GM19351 (cell line): ENCODE measurements at regions not wholly inside any gene's neighbourhood (a gene's known extent, or its start where the extent isn't known, plus 50 kb on each side); places are given as distances from the start of the nearest gene placed in this dataset.
"Not testable (repeated sequence)": the region's sequence is repeated elsewhere in the genome, so short reads cannot be mapped to it uniquely, and the experiment has no call there.

Experiments used
- ATAC-seq: cut with Tn5 transposase; IDR thresholded peaks from one replicate; pipeline ENCODE4 v1.9.1; 2021; ENCODE audit warnings: mild to moderate bottlenecking, moderate library complexity; ENCODE audit not compliant: unreplicated experiment

GRCh38 chr7:155938129-155938528 is 125.9 kb upstream of the SHH start:
- ATAC-seq: no peak

DNA sequence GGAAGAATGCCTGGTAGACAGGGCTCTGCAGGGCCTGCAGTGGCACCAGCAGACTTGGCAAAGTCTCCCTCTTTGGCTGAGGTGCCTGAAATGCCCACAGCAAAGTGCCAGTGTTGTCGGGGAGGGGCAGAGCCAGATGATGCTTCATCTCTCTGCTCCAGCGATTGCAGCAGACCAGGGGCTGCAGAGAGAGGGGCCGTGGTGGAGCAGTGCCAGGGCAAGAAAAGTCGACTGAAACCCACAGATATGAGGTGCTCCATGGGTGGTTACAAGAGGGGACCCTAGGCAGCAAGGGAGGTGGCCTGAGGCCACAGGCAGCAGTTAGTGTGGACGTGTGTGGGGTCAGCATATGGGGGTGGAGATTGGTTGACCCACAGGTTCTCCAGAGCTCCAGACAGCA is 123.5 kb upstream of the SHH start:
- ATAC-seq: no peak

DNA sequence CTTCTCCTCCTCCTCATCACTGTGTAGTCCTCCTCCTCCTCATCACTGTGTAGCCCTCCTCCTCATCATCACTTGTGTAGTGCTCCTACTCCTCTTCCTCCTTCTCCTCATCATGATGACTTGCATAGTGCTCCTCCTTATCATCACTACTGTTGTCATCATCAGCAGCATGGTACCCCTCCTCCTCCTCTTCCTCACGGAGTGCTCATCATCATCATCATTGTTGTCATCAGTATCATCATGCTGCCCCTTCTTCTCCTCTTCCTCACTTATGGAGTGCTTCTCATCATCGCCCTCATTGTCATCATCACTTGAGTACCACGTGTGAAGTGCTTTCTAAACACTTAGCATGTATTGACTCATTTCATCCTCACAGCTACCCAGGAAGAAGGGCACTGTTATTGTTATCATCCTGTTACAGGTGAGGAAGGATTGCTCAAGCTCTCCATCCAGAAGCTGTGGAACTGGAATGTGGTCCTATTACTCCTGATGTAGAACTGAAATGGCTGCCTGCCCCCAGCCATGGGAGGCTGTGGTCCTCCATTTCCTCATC is 122.8 kb upstream of the SHH start:
- ATAC-seq: no peak

DNA sequence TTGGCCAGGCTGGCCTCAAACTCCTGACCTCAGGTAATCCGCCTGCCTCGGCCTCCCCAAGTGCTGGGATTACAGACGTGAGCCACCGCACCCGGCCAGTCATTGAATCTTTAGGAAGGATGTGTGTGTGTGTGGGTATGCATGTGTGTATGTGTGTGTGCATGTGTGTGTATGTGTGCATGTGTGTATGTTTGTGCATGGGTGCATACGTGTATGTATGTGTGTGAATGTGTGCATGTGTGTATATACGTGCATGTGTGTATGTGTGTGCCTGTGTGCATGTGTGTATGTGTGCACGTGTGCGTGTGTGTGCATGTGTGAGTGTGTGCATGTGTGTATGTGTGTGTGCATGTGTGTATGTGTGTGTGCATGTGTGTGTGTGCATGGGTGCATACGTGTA is 120.1 kb upstream of the SHH start:
- ATAC-seq: not testable (repeated sequence)

DNA sequence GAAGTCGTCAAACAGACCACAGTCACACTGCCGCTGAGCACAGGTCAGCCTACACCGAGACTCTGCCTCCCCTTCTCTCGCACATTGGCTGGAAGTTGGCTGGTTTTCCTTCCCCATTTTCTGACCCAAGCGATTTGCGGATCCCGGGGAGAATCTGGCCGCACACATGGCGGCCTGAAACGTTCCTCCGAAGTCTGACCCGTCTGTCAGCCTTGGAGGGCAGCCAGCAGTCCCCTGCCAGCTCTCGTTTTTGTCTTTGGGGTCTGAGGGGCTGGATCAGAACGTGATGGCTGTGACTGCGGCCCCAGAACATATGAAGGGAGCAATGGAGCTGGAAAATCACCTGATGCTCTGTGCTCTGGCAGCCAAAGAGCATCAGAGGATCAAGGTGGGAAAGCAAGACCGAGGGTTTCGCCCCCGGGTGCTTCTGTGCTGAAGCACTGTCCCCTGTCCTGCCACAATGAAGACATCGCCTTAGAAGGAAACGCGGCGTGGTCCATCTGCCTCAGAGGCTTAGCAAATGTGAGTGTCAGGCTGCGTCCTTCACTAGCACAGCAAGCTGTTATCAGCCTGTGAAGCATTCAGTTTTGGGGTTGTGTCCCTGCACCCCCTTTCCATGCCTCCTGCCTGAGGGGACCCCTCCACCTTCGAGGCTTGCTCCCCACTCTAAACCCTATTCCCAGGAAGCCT is 119.3 kb upstream of the SHH start:
- no peak for ATAC-seq

DNA sequence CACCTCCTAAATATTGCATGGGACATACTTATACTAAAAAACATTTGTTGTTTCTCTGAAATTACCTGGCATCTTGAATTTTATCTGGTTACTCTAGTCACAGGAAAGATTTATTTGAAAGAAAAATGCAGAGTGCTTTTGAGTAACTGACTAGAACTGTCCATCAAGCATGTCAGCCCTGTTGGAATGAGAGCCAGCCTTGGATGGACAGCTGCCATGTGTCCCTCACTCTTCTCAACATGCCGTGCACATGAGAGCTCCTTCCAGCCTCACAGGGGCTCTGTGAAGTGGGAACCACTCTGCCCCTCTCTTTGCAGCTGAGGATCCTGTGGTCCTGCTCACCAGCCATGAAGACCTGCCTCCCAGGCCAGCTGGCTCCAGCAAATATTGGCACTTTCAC is 118.3 kb upstream of the SHH start:
- ATAC-seq: no peak

DNA sequence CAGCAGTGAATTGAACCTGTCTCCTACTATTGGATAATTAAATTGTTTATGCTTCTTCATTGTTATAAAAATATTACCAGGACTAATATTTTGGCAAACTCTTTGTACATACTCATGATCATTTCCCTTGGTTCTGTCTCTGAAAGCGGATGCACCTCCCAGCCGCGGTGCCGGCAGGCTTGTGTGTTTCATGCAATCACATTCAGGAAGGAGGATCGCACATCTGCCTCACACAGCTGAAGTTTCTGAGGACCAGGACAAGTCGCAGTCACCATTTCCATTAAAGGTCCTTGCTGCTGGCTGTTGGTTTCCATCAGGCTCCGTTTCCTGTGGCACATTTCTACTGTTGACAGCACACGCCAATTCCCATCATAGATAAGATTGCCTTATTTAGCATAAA is 117.8 kb upstream of the SHH start:
- no peak for ATAC-seq

- ATAC-seq: no peak
Measured at GRCh38 chr7:155928583-155928982, 116.3 kb upstream of the SHH start.

GRCh38 chr7:155927905-155928304 is 115.6 kb upstream of the SHH start:
- ATAC-seq: no peak

DNA sequence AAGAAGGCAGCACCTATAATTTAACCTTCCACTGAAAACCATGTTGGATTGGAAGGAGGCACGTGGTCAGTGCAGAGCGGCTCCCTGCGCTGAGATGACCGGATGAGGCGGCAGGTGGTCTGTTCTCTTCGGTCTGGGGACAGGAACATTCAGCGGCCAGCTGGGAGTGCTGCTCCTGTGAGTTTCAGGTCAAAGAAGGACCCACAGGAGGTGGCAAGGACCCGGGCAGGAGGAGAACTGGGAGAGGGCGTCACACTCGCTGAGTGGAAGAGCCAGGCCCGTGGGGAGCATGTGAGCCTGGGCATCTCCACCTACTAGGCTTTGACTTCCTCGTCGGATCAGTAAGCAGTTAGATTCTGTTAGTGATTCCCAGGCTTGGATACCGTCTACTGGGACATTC is 113.4 kb upstream of the SHH start:
- ATAC-seq: no peak

DNA sequence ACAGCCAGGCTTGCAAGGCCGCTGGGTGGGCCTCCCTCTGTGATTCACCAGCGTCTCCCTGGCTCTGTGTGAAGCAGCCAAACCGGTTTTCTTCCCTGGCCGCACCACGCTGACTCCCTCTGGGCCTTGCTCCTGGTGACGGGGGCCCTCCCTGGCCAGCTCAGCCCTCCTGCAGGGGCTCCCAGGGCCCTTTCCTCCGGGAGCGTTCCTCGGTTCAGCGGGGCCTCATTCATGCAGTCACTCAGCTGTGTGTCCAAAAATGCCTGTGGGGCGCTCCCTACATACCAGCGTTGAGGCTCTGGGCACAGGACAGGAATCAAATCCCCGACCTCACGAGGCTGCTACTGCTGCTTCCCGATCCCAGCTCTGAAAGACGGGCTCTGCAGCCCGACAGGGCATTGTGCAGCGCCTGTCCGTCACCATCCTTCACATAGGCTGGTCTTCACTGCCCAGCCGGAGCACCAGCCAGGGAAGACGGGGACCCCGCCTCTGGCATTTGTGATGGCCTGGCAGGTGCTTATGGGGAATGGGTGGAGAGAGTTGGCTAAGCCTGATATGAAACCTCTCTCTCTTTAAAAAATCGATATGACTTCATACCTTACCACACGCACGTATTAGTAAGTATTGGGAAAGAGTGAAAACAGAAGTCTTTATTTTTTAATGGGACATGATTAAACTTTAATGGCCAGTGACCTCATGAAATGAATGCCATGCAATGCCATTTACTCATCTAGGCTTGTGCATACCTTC is 110.0 kb upstream of the SHH start:
- no peak for ATAC-seq

DNA sequence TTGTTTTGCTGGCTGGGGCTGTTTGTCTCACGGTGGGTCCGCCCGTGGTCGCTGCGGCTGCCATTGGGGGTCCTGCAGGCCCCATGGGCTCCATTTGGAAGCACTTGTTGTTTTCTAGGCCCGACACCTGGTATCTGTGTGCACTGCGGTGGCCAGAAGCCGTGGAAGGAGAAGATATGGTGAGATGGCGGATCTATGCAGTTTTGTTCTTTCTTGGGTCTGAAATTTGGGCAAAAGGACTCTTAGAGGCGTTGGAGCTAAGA is 109.5 kb upstream of the SHH start:
- ATAC-seq: no peak

GRCh38 chr7:155921086-155921803 is 109.0 kb upstream of the SHH start:
- ATAC-seq: no peak

DNA sequence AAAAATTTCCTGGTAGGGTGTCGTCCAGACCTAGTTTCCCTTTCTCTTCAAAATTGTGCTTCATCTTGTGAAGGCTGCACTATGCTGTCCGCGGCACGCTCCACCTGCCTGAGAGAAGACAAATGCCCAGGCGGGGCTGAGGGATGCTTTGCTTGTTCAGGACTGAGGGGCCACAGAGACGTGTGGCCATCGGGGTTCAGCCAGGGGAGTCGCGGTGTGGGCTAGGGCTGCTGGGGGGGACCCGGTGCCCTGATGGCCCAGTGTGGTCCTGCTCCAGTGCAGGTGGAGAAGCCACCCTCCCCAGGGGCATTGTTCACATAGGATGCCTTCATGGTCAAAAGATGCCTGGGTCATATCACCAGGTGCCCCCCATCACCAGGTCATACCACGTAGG is 107.8 kb upstream of the SHH start:
- no peak for ATAC-seq

DNA sequence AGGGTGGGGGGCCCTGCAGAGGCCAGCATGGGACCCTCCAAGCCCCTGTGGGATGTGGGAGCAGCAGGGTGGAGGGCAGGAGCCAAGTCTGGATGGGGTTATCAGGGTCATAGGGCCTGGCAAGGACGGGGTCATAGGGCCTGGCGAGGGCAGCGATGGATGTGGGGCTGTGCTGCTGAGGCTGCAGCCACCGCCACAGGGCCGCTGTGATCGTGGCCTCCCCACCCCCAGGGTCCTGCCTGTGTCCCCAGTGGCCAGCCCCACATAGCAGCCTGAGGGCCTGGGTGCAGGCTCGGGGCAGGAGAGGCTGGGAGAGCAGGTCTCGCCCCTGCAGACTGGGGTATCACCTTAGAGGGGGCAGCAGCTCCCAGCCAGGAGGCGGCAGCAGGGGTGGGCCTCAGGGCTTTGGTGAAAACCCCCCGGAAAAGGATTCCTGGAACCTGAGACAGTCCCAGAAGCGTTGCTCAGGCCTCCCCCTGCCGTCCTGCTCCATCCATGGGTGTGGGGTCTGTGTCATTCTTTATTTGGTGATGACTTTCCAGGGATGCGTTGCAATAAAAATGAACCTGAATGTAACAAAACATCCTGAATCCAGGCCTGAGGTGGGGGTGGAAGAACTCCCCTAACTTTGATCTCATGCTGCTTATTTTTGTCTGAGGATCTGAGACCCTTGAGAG is 107.3 kb upstream of the SHH start:
- ATAC-seq: no peak

GRCh38 chr7:155918720-155919390 is 106.6 kb upstream of the SHH start:
- no peak for ATAC-seq

GRCh38 chr7:155917836-155918430 is 105.7 kb upstream of the SHH start:
- no peak for ATAC-seq

DNA sequence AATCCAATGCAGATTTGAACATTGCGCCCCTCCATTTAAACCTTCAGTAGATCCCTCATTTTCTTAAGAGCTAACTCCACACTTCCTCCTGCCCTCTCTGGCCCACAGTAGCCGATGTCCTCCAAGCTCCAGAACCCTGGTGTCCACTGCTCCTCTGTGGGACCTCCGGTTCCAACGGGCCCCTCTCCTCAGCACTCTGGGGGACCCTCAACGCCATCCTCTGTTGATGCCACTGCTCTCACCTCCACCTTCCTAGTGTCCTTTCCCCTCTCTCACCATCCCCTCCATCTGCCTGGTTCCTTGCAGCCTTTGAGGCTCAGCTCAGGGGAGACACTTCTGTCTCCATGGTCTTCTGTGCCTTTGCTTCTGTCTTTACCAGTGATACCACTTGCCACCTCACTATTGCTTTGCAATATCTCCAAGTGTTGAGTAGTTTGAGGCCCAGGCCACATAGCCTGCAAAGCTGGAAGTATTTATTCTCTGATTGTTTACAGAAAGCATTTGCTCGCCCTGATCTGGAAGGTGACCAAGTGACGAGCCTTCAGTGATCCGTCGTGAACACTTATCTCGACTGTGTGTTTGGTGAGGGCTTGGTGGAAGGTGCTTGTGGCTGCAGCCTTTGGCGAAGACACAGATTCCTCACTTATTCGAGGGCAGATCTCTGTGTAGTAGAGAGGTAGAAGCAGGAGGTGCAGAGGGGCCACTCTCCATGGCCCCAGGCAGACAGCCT is 104.8 kb upstream of the SHH start:
- ATAC-seq: no peak

GRCh38 chr7:155914341-155914740 is 102.1 kb upstream of the SHH start:
- ATAC-seq: no peak

DNA sequence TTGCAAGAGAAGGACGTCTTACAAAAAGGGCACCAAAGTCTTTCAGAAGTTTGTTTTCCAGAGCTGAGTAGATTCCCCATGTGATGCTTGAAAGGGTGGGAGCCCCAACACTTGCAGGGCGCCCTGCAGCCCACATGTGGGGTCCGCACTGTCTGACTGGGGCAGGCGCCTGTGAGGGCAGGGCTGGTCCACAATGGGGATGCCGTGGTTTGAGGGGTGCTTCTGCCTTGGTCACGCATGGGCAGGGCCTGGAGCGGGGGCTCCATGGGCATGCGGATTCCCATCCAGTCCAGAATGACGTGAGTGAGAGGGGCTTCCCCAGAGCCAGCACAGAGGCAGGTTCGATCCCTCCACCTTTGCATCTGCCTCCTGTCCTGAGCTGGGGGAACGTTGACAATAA is 101.5 kb upstream of the SHH start:
- ATAC-seq: no peak
